Activated naive CD8-positive, alpha-beta T cell treated with anti-CD3 and anti-CD28 coated beads, Interleukin-2, amount 10 ng/mL, durations not matched to agents 7 days and 5 days (primary cell): ENCODE measurements at regions not wholly inside any gene's neighbourhood (a gene's known extent, or its start where the extent isn't known, plus 50 kb on each side); places are given as distances from the start of the nearest gene placed in this dataset.

Source experiments
- ATAC-seq: fragments of 150-1000 bp; cut with Tn5 transposase; one replicate; pipeline ENCODE4 v1.10.0; 2021; ENCODE audit warnings: low read depth, moderate library complexity
- POLR2A ChIA-PET: fragments of 350-600 bp; sonication (Branson Sonifier 250); formaldehyde crosslinking; loops from one replicate; lab custom pipeline; 2021; ENCODE audit warnings: antibody characterized with exemption; lab: Charles Lee
- DNase-seq: peaks from one replicate; pipeline ENCODE4 v3.0.0; 2021
- H3K27ac Mint-ChIP-seq: one replicate; pipeline ENCODE4 v1.8.0; 2022; ENCODE audit warnings: mild to moderate bottlenecking, mixed read lengths
- H3K27me3 Mint-ChIP-seq: one replicate; pipeline ENCODE4 v1.8.0; 2022; ENCODE audit warnings: mild to moderate bottlenecking, moderate library complexity, mixed read lengths
- H3K36me3 Mint-ChIP-seq: one replicate; pipeline ENCODE4 v1.8.0; 2021; ENCODE audit warnings: mild to moderate bottlenecking, mixed read lengths
- H3K4me1 Mint-ChIP-seq: one replicate; pipeline ENCODE4 v1.8.0; 2021; ENCODE audit warnings: mixed read lengths
- H3K4me3 Mint-ChIP-seq: one replicate; pipeline ENCODE4 v1.8.0; 2022; ENCODE audit warnings: mild to moderate bottlenecking, moderate library complexity, mixed read lengths
- H3K9me3 Mint-ChIP-seq: one replicate; pipeline ENCODE4 v1.8.0; 2021; ENCODE audit warnings: mixed read lengths

DNA sequence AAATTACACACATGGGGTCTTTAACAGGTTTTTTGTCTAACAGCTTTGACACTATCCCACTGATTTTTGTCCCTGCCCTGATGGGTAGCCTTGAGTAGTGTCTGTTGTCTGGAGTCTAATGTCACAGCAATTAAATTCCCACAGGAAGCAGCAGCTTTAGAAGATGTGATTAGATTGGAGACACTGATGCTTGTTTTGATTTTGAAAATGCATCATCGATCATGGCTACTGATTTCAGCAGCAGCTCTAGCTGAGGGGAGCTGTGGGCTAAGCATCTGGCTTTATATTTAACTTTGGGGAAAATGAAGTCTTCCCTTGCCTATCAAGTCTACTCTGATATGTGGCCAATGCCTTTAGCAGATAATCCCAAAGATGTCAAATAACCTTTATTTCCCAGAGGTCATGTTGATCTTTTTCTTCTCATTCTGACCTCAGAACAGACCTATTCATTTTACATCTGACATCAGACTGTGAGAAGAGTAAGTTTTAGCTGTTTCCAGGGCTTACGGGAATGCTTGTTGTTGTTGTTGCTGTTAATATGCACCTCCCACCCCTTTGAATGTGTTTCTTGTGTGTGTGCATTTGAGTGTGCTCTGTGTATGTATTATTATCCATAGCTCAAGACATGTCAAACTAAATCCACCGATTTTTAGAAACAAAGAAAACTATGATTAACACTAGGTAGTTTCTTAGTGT is 704.9 kb upstream of the NUDT12 start:
- DNase-seq = no peak
- Mint-ChIP-seq H3K36me3 (no peaks in the 10 kb centered on the region), H3K9me3 (no peaks in the 10 kb centered on the region), H3K4me1 (no peaks in the 10 kb centered on the region), H3K27me3 (no peaks in the 10 kb centered on the region), H3K4me3 (no peak overlapping the region), H3K27ac (no peak overlapping the region)
- no peak for ATAC-seq
- POLR2A ChIA-PET = no interaction called here

DNA sequence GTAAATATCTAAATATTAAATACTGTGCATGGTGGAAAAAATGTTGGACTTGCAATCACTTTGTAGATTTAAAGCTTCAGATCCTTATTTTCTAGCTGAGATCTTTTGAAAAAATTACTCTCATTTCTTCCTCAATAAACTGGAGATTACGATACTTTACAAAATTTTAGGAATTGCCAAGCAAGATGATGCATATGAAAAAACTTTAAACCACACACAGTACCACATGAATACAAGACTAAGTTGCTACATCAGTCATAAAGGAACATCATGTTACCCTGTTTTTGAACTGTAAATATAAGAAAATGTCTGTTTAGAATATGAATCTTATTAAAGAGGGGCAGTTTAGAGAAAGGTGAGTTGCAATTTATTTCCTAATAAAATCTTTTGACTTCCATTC is 703.6 kb upstream of the NUDT12 start:
- Mint-ChIP-seq H3K9me3 (no peaks in the 10 kb centered on the region), H3K4me3 (no peak overlapping the region), H3K4me1 (no peaks in the 10 kb centered on the region), H3K36me3 (no peaks in the 10 kb centered on the region), H3K27ac (no peak overlapping the region), H3K27me3 (no peaks in the 10 kb centered on the region)
- DNase-seq (no peak), ATAC-seq (no peak)
- POLR2A ChIA-PET = no interaction called here

DNA sequence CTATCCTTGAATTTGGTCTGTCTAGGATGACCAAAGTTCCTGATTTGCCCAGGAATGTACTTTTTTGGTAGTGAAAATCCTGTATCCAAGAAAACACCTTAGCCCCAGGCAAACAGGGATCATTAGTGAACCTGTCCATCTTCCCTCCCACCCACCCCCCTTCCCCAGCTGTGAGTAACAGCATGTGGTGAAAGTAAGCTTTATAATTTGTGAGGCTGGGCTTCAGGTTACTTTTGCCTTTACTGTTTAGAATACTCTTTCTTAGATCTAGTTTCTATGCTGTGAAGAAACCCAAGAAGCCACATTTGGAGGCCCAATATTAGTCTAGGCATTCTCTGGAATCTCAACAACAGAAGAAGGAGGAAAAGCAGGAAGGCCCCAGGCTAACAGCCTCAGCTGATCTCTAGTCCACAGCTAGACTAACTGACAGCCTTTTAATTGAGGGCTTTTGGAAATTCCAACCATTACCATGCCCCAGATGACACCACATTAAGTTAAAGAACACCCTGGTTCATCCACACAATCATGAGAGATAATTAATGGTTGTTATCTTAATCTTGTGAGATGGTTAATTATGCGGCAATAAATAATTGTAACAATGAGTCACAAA is 703.0 kb upstream of the NUDT12 start:
- no peak overlapping the region for H3K27ac Mint-ChIP-seq
- H3K9me3 Mint-ChIP-seq = no peaks in the 10 kb centered on the region
- no peaks in the 10 kb centered on the region for H3K36me3 Mint-ChIP-seq

DNA sequence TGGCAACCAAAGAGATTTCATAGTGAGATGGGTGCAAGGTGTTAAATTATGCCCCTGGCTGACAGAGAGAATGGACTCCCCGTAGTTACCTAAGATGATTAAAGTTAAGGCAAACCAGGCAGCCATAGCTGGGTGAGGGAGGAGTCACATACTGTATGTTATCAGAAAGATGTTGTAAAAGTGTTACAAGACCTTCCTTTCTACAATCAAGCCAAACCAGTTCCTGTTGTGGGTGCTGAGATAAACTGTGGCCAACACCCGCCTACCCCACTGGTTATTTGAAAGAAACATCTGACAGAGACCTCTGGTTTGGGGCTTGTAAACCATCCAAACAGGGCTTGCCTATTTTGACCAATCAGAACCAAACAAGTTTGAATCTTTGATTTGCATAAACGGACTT is 684.7 kb upstream of the NUDT12 start:
- no peak overlapping the region for H3K4me3 Mint-ChIP-seq
- no peak overlapping the region for H3K27ac Mint-ChIP-seq
- peaks cover 4% of the 10 kb centered on the region for H3K9me3 Mint-ChIP-seq
- no peaks in the 10 kb centered on the region for H3K27me3 Mint-ChIP-seq
- POLR2A ChIA-PET = no interaction called here
- H3K36me3 Mint-ChIP-seq = no peaks in the 10 kb centered on the region
- H3K4me1 Mint-ChIP-seq = no peaks in the 10 kb centered on the region
- ATAC-seq = no peak
- DNase-seq = no peak

More for the DNA sequence above, 703.0 kb upstream of the NUDT12 start:
- Mint-ChIP-seq H3K27me3 (no peaks in the 10 kb centered on the region), H3K4me1 (no peaks in the 10 kb centered on the region), H3K4me3 (no peak overlapping the region)
- no peak for DNase-seq
- no peak for ATAC-seq
- POLR2A ChIA-PET = no interaction called here

DNA sequence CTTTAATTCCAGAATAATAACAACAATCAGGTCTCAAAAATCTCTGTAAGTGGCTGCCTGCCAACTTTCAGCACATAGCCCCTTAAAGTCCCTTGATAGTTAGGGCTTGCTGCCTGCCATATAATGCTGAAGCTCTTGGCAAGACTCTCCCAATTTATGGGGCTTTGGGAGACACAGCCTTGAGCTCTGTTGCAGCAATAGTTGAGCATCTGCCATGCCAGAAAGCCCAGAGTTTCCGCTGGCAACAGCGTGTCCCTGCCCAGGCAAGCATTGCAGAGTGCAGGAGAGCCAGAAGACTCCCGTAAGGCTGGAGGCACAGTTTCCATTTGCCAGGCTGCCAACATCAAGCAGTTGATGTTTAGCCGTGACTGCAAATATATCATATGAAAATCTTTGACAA is 678.5 kb upstream of the NUDT12 start:
- Mint-ChIP-seq H3K27ac (no peak overlapping the region), H3K27me3 (no peaks in the 10 kb centered on the region), H3K9me3 (peaks cover 3% of the 10 kb centered on the region), H3K4me3 (no peak overlapping the region), H3K36me3 (no peaks in the 10 kb centered on the region), H3K4me1 (no peaks in the 10 kb centered on the region)
- no peak for ATAC-seq
- POLR2A ChIA-PET = no interaction called here
- DNase-seq = no peak

DNA sequence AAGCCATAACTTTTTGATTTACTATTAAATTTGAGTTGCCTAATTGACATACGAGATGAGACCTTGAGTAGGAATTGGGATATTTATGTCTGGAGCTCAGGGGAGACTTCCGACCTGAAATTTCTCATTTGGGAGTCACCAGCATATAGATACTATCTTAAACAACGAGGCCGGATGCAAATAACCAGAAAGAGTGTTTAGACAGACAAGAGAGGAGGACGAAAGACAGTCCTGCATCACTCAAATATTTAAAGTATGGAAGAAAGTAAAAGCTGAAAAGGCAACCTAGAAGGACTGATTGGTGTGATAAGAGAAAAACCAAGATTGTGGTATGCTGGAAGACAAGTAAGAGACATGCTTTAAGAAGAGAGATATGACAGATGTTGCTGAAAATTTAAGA is 675.0 kb upstream of the NUDT12 start:
- H3K4me1 Mint-ChIP-seq = no peaks in the 10 kb centered on the region
- H3K4me3 Mint-ChIP-seq = no peak overlapping the region
- no peaks in the 10 kb centered on the region for H3K27me3 Mint-ChIP-seq
- H3K36me3 Mint-ChIP-seq = no peaks in the 10 kb centered on the region
- DNase-seq (no peak), ATAC-seq (no peak)
- no peaks in the 10 kb centered on the region for H3K9me3 Mint-ChIP-seq
- POLR2A ChIA-PET = no interaction called here
- H3K27ac Mint-ChIP-seq = no peak overlapping the region

DNA sequence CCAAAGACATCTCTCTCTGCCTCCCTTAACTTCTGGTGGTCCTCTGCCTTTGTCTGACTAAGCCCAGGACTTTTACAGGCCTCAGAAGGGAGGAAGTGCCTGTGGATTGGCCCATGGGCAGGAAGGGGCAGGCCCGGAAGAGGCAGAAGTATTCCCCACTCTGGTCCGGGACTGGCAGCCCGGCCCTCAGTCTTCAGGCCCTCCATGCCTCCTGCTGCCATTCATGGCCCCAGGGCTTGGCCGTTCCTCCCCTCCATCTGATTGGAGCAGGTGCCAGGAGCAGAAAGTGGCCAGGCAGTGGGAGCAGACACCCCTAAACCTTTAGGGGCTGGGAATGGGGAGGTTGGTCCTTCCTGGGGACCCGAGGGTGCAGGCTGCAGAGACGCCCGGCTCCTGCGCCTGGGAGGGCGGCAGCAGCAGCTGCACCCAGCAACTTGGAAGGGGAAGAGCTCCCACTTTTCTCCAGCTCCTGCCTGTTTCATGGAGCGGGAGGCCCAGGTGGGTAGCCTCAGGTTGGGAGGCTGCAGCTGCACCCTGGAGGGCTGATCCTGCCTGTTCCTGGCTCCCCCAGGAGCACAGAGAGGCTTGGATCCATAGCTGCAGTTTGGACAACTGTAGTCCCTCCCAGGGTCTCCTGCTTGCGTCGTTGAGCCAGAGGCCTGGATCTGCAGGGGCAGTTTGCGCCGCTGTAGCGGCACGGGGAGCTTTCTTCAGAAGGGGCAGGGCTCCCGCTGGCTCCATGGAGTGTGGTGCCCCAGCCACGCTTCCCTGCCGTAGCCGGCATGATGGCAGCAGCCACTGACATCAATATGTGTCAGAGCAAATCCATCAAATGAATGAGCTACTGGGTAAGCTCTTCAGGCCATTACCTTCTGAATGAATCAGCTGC is 661.5 kb upstream of the NUDT12 start:
- no peaks in the 10 kb centered on the region for H3K27me3 Mint-ChIP-seq
- no peak for ATAC-seq

DNA sequence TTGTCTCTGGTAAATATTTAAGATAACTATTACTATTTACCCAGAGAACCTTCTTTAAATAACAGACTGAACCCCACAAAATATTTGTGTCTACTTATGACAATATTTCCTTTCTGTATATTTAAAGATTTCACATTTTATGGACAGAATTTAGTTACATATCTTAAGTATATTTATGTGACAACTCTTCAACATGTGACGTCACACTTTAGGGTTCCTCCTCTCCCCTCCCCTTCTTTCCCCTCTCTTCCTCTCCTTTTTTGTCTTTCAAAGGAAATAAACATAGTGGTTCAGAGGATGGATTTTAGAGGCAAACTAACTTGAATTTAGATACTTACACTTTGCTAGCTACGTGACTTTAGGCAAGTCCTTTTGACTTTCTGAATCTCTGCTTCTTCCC is 655.6 kb upstream of the NUDT12 start:
- Mint-ChIP-seq H3K9me3 (no peaks in the 10 kb centered on the region), H3K36me3 (no peaks in the 10 kb centered on the region), H3K27me3 (no peaks in the 10 kb centered on the region), H3K27ac (no peak overlapping the region), H3K4me3 (no peak overlapping the region), H3K4me1 (no peaks in the 10 kb centered on the region)
- no peak for DNase-seq
- ATAC-seq = no peak
- POLR2A ChIA-PET = no interaction called here

More for the DNA sequence above, 661.5 kb upstream of the NUDT12 start:
- no peak overlapping the region for H3K27ac Mint-ChIP-seq
- no peaks in the 10 kb centered on the region for H3K9me3 Mint-ChIP-seq
- no peaks in the 10 kb centered on the region for H3K4me1 Mint-ChIP-seq
- no peak for DNase-seq
- POLR2A ChIA-PET = no interaction called here
- H3K4me3 Mint-ChIP-seq = no peak overlapping the region
- H3K36me3 Mint-ChIP-seq = no peaks in the 10 kb centered on the region

DNA sequence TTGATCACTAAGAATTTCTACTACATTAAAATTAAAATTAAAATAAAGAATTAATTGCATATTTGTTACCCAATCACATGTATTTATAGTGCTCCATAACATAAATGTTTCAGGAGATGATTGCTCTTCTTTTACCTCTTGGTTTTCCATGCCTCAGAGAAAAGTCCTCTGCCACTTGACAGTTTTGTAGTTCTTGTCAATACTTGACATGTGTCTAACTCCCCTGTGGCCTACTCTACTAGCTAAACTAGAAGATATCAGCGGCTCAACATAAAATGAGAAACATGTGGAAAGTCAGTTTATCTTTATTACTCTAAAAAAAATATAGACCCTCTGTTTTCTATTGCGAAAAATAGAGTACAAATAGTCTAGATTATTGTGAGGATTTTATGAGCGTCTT is 650.6 kb upstream of the NUDT12 start:
- no peak for DNase-seq
- no peaks in the 10 kb centered on the region for H3K4me1 Mint-ChIP-seq
- no peak for ATAC-seq
- no peaks in the 10 kb centered on the region for H3K36me3 Mint-ChIP-seq
- no peaks in the 10 kb centered on the region for H3K27me3 Mint-ChIP-seq
- no peak overlapping the region for H3K27ac Mint-ChIP-seq
- no peaks in the 10 kb centered on the region for H3K9me3 Mint-ChIP-seq
- no peak overlapping the region for H3K4me3 Mint-ChIP-seq
- POLR2A ChIA-PET = no interaction called here

DNA sequence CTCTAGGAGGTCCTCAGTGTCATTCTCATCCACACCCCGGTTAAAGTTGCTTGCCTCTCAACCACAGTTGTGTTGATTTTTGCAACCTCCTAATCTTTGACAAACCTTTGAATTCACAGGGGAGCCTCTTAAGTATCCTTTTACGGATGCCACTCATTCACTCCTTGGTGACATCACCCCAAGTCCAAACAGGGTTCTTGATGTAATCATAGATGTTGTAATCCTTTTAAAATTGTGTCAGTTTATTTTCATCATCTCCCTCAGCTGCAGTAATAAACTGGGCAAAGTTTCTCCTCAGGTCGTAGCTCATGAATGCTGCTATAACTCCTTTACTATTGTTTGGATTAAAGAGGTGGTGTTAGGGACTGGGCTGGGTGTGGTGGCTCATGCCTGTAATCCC is 637.2 kb upstream of the NUDT12 start:
- DNase-seq (no peak), ATAC-seq (no peak)
- H3K4me1 Mint-ChIP-seq = no peaks in the 10 kb centered on the region
- no peak overlapping the region for H3K4me3 Mint-ChIP-seq
- H3K27me3 Mint-ChIP-seq = no peaks in the 10 kb centered on the region
- POLR2A ChIA-PET = no interaction called here
- no peak overlapping the region for H3K27ac Mint-ChIP-seq
- peaks cover 2% of the 10 kb centered on the region for H3K9me3 Mint-ChIP-seq
- H3K36me3 Mint-ChIP-seq = no peaks in the 10 kb centered on the region

DNA sequence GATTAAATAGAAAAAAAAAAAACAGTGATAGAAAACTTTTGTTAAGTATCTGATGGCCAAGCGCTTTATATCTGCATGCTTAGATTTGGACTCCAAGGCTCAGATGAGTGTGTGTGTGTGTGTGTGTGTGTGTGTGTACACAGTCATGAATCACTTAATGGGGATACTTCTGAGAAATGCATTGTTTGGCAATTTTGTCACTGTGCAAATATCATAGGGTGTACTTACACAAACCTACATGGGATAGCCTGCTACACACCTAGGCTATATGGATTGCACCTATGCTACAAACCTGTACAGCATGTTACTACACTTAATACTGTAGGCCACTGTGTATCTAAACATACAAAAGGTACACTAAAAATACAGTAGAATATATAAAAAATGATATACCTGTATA is 635.6 kb upstream of the NUDT12 start:
- Mint-ChIP-seq H3K36me3 (no peaks in the 10 kb centered on the region), H3K4me3 (no peak overlapping the region), H3K4me1 (no peaks in the 10 kb centered on the region), H3K9me3 (peaks cover 2% of the 10 kb centered on the region), H3K27me3 (no peaks in the 10 kb centered on the region), H3K27ac (no peak overlapping the region)
- ATAC-seq (no peak), DNase-seq (no peak)
- POLR2A ChIA-PET = no interaction called here

DNA sequence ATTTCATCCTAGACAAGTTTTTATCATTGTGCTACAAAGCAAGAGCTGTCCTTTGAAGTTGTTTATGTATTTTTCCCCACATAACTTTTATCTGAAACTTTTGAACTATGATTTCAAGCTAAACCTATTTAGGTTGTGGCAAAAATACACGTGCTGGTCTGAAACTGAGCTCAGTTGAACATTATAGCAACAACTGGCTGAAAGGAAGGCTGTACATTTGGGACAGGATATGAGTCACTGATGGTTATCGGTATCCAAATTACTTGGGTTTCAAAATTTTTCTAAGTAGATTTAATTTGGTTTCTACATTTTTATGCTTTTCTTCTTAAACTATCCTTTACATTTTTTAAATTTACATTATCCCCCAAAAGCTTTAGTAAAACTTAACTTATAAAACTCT is 627.3 kb upstream of the NUDT12 start:
- ATAC-seq = no peak
- H3K9me3 Mint-ChIP-seq = peaks cover 6% of the 10 kb centered on the region
- POLR2A ChIA-PET = no interaction called here

DNA sequence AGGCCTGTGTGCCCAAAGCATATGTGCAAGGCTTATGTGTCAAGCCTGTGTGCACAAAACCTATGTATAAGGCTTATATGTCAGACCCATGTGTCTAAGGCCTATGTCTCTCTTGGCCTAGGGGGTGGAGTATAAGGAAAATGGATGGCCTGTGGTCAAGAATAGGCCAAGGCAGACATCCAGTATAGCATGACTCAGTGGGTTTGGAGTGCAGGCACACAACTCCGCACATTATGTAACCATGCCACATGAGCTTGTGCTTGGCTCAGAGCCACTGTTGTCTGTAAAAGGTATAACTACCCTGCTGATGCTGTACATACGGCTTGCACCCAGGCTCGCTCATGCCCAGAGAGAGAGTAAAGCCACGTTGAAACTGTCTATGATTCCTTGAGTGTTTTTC is 626.4 kb upstream of the NUDT12 start:
- no peaks in the 10 kb centered on the region for H3K27me3 Mint-ChIP-seq
- H3K27ac Mint-ChIP-seq = no peak overlapping the region
- no peaks in the 10 kb centered on the region for H3K4me1 Mint-ChIP-seq
- POLR2A ChIA-PET = no interaction called here
- ATAC-seq (no peak), DNase-seq (no peak)
- peaks cover 6% of the 10 kb centered on the region for H3K9me3 Mint-ChIP-seq
- H3K4me3 Mint-ChIP-seq = no peak overlapping the region
- no peaks in the 10 kb centered on the region for H3K36me3 Mint-ChIP-seq

More for the DNA sequence above, 627.3 kb upstream of the NUDT12 start:
- Mint-ChIP-seq H3K4me1 (no peaks in the 10 kb centered on the region), H3K4me3 (no peak overlapping the region), H3K27ac (no peak overlapping the region), H3K36me3 (no peaks in the 10 kb centered on the region), H3K27me3 (no peaks in the 10 kb centered on the region)
- DNase-seq = no peak

DNA sequence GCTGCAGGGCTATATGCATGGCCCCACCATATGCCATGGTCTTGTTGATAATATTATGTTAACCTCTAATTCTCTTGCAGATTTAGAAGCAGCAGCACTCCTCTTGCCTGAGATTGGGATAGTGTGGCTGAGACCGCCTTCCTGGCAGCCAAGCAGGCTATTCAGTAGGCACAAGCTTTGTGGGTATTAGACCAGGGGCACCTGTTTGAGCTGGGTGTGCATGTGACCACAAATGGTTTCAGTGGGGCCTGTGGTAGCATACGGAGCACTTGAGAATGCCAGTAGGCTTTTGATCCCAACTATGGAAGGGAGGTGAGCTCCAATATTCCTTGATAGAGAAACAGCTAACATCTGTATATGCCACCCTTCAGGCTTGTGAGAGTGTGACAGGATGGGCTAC is 625.1 kb upstream of the NUDT12 start:
- DNase-seq (no peak), ATAC-seq (no peak)
- POLR2A ChIA-PET = no interaction called here
- H3K4me3 Mint-ChIP-seq = no peak overlapping the region
- no peak overlapping the region for H3K27ac Mint-ChIP-seq
- peaks cover 6% of the 10 kb centered on the region for H3K9me3 Mint-ChIP-seq
- H3K27me3 Mint-ChIP-seq = no peaks in the 10 kb centered on the region
- H3K36me3 Mint-ChIP-seq = no peaks in the 10 kb centered on the region
- no peaks in the 10 kb centered on the region for H3K4me1 Mint-ChIP-seq
